ENCODE measurements at regions not wholly inside any gene's neighbourhood (a gene's known extent, or its start where the extent isn't known, plus 50 kb on each side); places are given as distances from the start of the nearest gene placed in this dataset.

- Histone ChIP-seq H3K4me1 (ENCODE audit: control insufficient read depth, insufficient read depth, low read length) (peaks cover 11% of the 10 kb centered on the region; the same call in 1 of the 2 replicates), H3K9me3 (ENCODE audit: control insufficient read depth, insufficient read depth, low read depth, low read length) (no peaks in the 10 kb centered on the region), H3K4me3 (ENCODE audit: low read depth, low read length) (no peak overlapping the region), H3K36me3 (ENCODE audit: control insufficient read depth in 2 of 2, insufficient read depth in 1 of 2, low read length in 2 of 2) (no peaks in the 10 kb centered on the region), H3K27ac (ENCODE audit: extremely low read depth, low read depth, low read length) (no peak overlapping the region)
- ChIA-PET POLR2A (no interaction called here), CTCF (interaction anchor here (0.7 to 0.9 kb wide), 2 partner anchors 60 to 469 kb away, joined by 3 read pairs; no protein-coding TSS in a partner anchor)
- TF ChIP-seq ZNF223 (tag by site-specific recombination; IDR thresholded peaks at IDR 0.05) = no peak
- no peak for TF ChIP-seq ZNF747 (tag by site-specific recombination; IDR thresholded peaks at IDR 0.05)
- TF ChIP-seq WT1 (tag by site-specific recombination; IDR thresholded peaks at IDR 0.05) = peak; percentile 88
- TF ChIP-seq ZNF629 (tag by site-specific recombination; IDR thresholded peaks at IDR 0.05) = peak; percentile 95
- TF ChIP-seq ZNF423 (tag by site-specific recombination; IDR thresholded peaks at IDR 0.05) = no peak
- no peak for TF ChIP-seq ZNF416 (tag by site-specific recombination; IDR thresholded peaks at IDR 0.05)
- no peak for TF ChIP-seq ZNF148 (tag by site-specific recombination; IDR thresholded peaks at IDR 0.05; ENCODE audit: borderline replicate concordance)
- TF ChIP-seq ZNF239 (tag by site-specific recombination; IDR thresholded peaks at IDR 0.05) = no peak
- TF ChIP-seq ZNF692 (tag by site-specific recombination; IDR thresholded peaks at IDR 0.05) = peak; percentile 39; the same call in 1 of the 2 replicates
- TF ChIP-seq ZBTB21 (tag by site-specific recombination; IDR thresholded peaks at IDR 0.05) = peak; percentile 93
- no peak for TF ChIP-seq HIC1 (tag by site-specific recombination; IDR thresholded peaks at IDR 0.05)
- TF ChIP-seq PRDM10 (tag by site-specific recombination; IDR thresholded peaks at IDR 0.05) = peak; percentile 21; the same call in 1 of the 2 replicates
- no peak for TF ChIP-seq ZNF146 (tag by site-specific recombination; IDR thresholded peaks at IDR 0.05)
- no peak for TF ChIP-seq ZNF19 (tag by site-specific recombination; IDR thresholded peaks at IDR 0.05; ENCODE audit: low read depth)
- no peak for TF ChIP-seq ZNF302 (tag by site-specific recombination; IDR thresholded peaks at IDR 0.05; ENCODE audit: low read depth)
- no peak for TF ChIP-seq ZNF362 (tag by site-specific recombination; IDR thresholded peaks at IDR 0.05)
- TF ChIP-seq KLF1 (tag by site-specific recombination; IDR thresholded peaks at IDR 0.05) = 0 out of 2 replicates have a peak, but pooled peaks have one; percentile 9
- no peak for TF ChIP-seq ZBTB26 (tag by site-specific recombination; optimal IDR thresholded peaks at IDR 0.05)
- TF ChIP-seq KLF17 (tag by site-specific recombination; IDR thresholded peaks at IDR 0.05) = 0 out of 2 replicates have a peak, but pooled peaks have one; percentile 23
- TF ChIP-seq ZNF624 (tag by site-specific recombination; IDR thresholded peaks at IDR 0.05) = no peak
- TF ChIP-seq ZBTB7A (tag by site-specific recombination; IDR thresholded peaks at IDR 0.05; ENCODE audit: low read depth) = no peak
- peak; percentile 51 for TF ChIP-seq ZNF335 (tag by site-specific recombination; conservative IDR thresholded peaks at IDR 0.05)
- no peak for TF ChIP-seq ZNF654 (tag by site-specific recombination; IDR thresholded peaks at IDR 0.05; ENCODE audit: low read depth)
- no peak for TF ChIP-seq EGR2 (tag by site-specific recombination; IDR thresholded peaks at IDR 0.05; ENCODE audit: low read depth)
- no peak for TF ChIP-seq ZSCAN23 (tag by site-specific recombination; IDR thresholded peaks at IDR 0.05)
- no peak for TF ChIP-seq ZNF114 (tag by site-specific recombination; IDR thresholded peaks at IDR 0.05)
Observed at GRCh38 chr5:148897842-148898241, 71.4 kb downstream of the ADRB2 start.

Data from HEK293 (cell line).